Suprapubic skin (tissue), 3 donors: ENCODE measurements at regions not wholly inside any gene's neighbourhood (a gene's known extent, or its start where the extent isn't known, plus 50 kb on each side); places are given as distances from the start of the nearest gene placed in this dataset.

Experiments used
- POLR2A ChIP-seq, 2 donors: fragments of 450-650 bp; IDR thresholded peaks; one replicate each; pipeline ENCODE4 v1.6.1; 2017; ENCODE audit warnings: antibody characterized with exemption in 2 of 2, mild to moderate bottlenecking in 2 of 2, moderate library complexity in 2 of 2
- TF ChIP-seq, protein P1 (sequence below), 2 donors: fragments of 200-600 bp in 1 of 2; fragments of 450-650 bp in 1 of 2; sonication (generic) in 1 of 2; IDR thresholded peaks; one replicate each; pipeline ENCODE4 v1.5.1; 2016 to 2019; ENCODE audit warnings: antibody characterized with exemption in 2 of 2, mild to moderate bottlenecking in 1 of 2, moderate library complexity in 1 of 2

- TF ChIP-seq, protein P1, sequence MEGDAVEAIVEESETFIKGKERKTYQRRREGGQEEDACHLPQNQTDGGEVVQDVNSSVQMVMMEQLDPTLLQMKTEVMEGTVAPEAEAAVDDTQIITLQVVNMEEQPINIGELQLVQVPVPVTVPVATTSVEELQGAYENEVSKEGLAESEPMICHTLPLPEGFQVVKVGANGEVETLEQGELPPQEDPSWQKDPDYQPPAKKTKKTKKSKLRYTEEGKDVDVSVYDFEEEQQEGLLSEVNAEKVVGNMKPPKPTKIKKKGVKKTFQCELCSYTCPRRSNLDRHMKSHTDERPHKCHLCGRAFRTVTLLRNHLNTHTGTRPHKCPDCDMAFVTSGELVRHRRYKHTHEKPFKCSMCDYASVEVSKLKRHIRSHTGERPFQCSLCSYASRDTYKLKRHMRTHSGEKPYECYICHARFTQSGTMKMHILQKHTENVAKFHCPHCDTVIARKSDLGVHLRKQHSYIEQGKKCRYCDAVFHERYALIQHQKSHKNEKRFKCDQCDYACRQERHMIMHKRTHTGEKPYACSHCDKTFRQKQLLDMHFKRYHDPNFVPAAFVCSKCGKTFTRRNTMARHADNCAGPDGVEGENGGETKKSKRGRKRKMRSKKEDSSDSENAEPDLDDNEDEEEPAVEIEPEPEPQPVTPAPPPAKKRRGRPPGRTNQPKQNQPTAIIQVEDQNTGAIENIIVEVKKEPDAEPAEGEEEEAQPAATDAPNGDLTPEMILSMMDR (IDR thresholded peaks at IDR 0.05): no peak
- no peak for TF ChIP-seq POLR2A (IDR thresholded peaks at IDR 0.05)
Observed at GRCh38 chr20:62527781-62528180, 52.0 kb upstream of the GATA5 start.
